ENCODE measurements at regions not wholly inside any gene's neighbourhood (a gene's known extent, or its start where the extent isn't known, plus 50 kb on each side); places are given as distances from the start of the nearest gene placed in this dataset.

GRCh38 chr2:22967756-22968155 lies 417.2 kb upstream of the KLHL29 start:
- TF ChIP-seq CTCF (IDR thresholded peaks at IDR 0.05; ENCODE audit: low read depth, low read length) (no peak), EZH2phosphoT487 (IDR thresholded peaks at IDR 0.05; ENCODE audit: low read depth) (no peak)
